ENCODE measurements at regions not wholly inside any gene's neighbourhood (a gene's known extent, or its start where the extent isn't known, plus 50 kb on each side); places are given as distances from the start of the nearest gene placed in this dataset.

DNA sequence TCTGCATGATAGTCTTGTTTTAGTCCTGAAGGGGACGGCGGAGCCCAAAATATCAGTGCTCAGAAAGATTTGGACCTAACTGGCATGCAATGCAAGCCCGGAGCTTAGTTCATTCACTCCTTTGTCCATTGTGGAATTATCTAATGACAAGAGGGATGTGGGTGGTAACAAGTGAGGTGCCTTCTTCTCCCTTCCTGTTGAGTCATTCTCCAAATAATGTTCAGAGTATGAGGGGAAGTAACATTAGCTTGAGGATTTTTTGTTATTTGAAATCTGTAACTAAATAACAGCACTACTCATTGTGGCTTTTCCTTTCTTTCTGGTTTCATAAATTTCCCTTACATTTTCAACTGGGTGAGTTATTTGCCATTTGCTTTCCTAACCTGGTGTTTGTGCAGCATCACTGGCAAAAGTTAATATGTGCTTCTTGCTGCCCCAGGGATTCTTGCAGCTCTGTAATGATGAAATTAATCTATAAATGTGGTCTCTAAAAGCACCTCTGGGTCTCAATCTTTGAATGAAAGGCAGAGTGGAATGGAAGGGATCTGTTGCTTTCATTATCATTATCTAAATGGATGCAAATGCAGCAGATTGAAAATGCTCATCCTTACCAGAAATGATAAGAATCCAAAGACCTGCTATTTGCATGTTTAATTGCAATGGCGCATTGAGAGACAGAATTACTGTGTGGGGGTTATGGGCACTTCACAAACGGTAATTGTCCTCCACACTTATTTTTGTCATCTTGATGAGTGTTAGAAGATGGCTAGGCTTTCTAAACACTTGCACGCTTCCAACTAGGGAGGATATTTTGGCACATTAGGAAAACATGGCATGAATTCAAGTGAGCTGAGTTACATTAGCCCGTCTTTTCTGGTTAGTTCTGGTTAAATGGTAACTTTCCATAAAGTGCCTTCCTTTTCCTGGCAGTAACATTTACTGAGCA, 89.9 kb upstream of the MITF start:
- Histone ChIP-seq H4K20me1 (replicated peaks; ENCODE audit: control insufficient read depth, extremely low read depth, insufficient read depth, low read length) (no peaks in the 10 kb centered on the region), H3K27me3 (ENCODE audit: control insufficient read depth in 2 of 2, insufficient read depth in 2 of 2, low read length in 2 of 2) (no peaks in the 10 kb centered on the region), H3K9me3 (replicated peaks; ENCODE audit: control insufficient read depth, insufficient read depth, low read length) (no peaks in the 10 kb centered on the region), H3K4me1 (ENCODE audit: control insufficient read depth, extremely low read depth, insufficient read depth, low read length) (peaks cover 28% of the 10 kb centered on the region), H3K9me1 (replicated peaks; ENCODE audit: control insufficient read depth, extremely low read depth, insufficient read depth, low read length) (no peaks in the 10 kb centered on the region), H3K36me3 (ENCODE audit: control insufficient read depth in 2 of 2, extremely low read depth in 1 of 2, insufficient read depth in 2 of 2, low read length in 2 of 2) (no peaks in the 10 kb centered on the region), H2AFZ (ENCODE audit: low read depth, low read length) (peak overlapping the region; percentile 10), H3K4me2 (ENCODE audit: insufficient read depth, low read length) (peak overlapping the region; percentile 91), H3K27ac (ENCODE audit: insufficient read depth, low read depth, low read length) (peak overlapping the region; percentile 66), H3K79me2 (ENCODE audit: control insufficient read depth, insufficient read depth, low read length) (no peaks in the 10 kb centered on the region), H3K9ac (replicated peaks; ENCODE audit: extremely low read depth, insufficient read depth, low read length) (peak overlapping the region; percentile 32), H3K4me3 (replicated peaks in 1 of 3; ENCODE audit: insufficient read depth in 1 of 3, low read depth in 1 of 3, low read length in 3 of 3) (peak overlapping the region in 2 of 3 experiments; percentile 4 to 40)
- ChIA-PET CTCF (interaction anchor here (1.0 to 2.9 kb wide), 7 partner anchors 16 to 528 kb away, joined by 3 to 15 read pairs (median 5); no protein-coding TSS in a partner anchor), POLR2A (no interaction called here)
- intact Hi-C loops (cut with micrococcal nuclease), result loop anchor here (1.0 kb wide), 2 partner anchors 16 to 22 kb away; no protein-coding TSS in a partner anchor
- dilution Hi-C loops (cut with MboI; ENCODE audit: extremely low pct_ligation_motif_present, low sequenced_read_pairs), result no loop called here
- TF ChIP-seq, protein P1, sequence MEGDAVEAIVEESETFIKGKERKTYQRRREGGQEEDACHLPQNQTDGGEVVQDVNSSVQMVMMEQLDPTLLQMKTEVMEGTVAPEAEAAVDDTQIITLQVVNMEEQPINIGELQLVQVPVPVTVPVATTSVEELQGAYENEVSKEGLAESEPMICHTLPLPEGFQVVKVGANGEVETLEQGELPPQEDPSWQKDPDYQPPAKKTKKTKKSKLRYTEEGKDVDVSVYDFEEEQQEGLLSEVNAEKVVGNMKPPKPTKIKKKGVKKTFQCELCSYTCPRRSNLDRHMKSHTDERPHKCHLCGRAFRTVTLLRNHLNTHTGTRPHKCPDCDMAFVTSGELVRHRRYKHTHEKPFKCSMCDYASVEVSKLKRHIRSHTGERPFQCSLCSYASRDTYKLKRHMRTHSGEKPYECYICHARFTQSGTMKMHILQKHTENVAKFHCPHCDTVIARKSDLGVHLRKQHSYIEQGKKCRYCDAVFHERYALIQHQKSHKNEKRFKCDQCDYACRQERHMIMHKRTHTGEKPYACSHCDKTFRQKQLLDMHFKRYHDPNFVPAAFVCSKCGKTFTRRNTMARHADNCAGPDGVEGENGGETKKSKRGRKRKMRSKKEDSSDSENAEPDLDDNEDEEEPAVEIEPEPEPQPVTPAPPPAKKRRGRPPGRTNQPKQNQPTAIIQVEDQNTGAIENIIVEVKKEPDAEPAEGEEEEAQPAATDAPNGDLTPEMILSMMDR (IDR thresholded peaks at IDR 0.05; ENCODE audit: extremely low read depth in 1 of 2, insufficient read depth in 1 of 2, low read depth in 1 of 2, low read length in 2 of 2), result no peak
- TF ChIP-seq EZH2 (IDR thresholded peaks at IDR 0.05; ENCODE audit: borderline replicate concordance, low read depth, low read length, severe bottlenecking) (no peak), POLR2A (IDR thresholded peaks at IDR 0.05; ENCODE audit: low read depth, low read length) (no peak), GATA2 (IDR thresholded peaks at IDR 0.05; ENCODE audit: insufficient read depth, insufficient read length, low read depth, low read length) (peak; percentile 29), POLR2AphosphoS5 (IDR thresholded peaks at IDR 0.05; ENCODE audit: insufficient read depth, low read depth, low read length) (no peak), MYC (IDR thresholded peaks at IDR 0.05; ENCODE audit: low read depth, low read length) (no peak), JUN (IDR thresholded peaks at IDR 0.05; ENCODE audit: borderline replicate concordance, insufficient read depth, insufficient read length, low read depth) (peak; percentile 80), FOS (IDR thresholded peaks at IDR 0.05; ENCODE audit: borderline replicate concordance, insufficient read depth, low read length) (peak; percentile 72)
- TF ChIP-seq, protein P2, sequence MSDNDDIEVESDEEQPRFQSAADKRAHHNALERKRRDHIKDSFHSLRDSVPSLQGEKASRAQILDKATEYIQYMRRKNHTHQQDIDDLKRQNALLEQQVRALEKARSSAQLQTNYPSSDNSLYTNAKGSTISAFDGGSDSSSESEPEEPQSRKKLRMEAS (IDR thresholded peaks at IDR 0.05; ENCODE audit: insufficient read depth, insufficient read length), result no peak
- BruUV-seq (replicated peaks), result no TSS peak
- FAIRE-seq (peak; percentile 82), DNase-seq (ENCODE audit: low read depth, low spot score) (peak; percentile 69)

Measured in endothelial cell of umbilical vein (primary cell).